ENCODE measurements at regions not wholly inside any gene's neighbourhood (a gene's known extent, or its start where the extent isn't known, plus 50 kb on each side); places are given as distances from the start of the nearest gene placed in this dataset.

DNA sequence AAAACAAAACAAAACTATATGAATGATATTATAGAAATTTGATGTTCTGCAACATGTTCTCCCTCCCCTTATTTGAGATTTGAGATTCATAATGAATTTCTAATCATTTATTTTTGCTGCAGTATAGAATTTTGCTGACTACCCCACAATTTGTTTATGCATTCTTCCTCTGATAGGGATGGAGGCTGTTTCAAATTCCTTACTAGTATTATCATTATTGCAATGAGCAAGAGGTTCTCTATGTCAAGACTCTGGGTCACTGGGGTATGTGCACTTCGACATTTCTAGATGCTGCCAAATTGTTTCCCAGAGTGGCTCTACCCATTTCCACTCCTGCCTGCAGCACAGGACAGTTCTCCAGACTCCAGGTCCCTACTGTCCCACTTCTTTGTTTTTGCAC is 54.9 kb upstream of the DAB2IP start:
- WGBS, 3 donors: 70 to 89% (median 83%) methylated on average over 1 of the region's 1 CpG

DNA sequence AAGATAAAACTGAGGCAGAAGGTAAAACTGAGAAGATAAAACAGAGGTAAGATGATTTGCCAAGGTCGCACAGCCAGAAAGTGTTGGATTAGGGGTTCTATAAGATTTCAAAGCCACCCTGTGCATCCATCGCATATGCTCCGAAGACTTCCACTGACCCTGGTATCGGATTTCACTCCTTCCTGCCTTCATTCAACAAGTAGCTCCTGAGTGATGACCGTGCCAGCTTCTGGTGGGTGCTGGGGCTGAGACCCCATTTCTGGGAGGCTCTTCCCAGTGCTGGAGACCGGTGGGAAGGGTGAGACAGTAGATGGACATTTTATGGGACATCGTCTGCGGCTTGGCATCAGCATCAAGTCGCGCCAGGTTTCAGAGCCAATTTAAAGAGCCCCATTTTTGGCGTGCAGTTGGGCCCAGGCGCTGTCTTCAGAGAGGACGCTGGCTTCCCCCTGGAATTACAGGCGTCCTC is 53.7 kb upstream of the DAB2IP start:
- no peak overlapping the region for H3K27ac ChIP-seq (ENCODE audit: low read depth, low read length)
- 43 to 73% (median 63%) methylated on average over 14 of the region's 14 CpGs for WGBS, 3 donors

More for the DNA sequence above, 54.9 kb upstream of the DAB2IP start:
- H3K27ac ChIP-seq (ENCODE audit: low read depth, low read length): no peak overlapping the region

DNA sequence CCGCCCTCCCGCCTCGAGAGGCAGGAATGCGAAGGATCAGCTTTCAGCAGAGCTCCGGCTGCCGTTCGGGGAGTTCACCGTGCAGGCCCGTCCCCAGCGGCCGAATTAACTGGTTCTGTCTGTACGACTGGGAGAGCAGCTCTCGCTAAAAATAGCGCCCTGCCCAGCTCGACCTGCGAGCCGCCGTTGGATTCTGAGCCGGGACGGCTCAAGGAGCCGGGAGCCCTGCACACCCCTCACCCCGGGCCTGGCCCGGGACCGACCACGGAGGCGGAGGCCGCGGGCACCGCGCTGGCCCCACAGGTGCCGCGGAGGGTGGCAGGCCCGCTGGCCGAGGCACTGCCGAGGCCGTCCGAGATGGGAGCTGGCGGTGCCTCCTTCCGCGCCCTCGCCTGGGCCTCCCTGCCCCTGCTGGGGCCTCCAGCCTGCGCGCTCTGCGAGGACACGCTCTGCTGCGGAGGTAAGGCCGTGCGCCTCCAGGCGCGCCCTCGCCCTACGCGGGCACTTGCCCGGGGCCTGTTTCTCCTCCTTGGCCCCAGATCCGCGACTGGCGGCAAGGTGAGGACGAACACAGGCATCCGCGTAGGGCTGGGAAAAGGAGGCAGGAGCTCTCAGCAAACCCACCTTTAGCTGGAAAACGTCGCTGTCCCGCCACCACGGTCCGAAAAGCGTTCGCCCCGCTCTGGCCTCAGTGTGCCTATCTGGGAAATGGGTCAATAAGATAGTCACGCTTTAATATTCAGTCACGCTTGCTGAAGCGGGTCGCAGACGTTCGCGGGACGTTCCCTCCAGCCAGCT is 53.1 kb upstream of the DAB2IP start:
- H3K27ac ChIP-seq (ENCODE audit: low read depth, low read length): no peak overlapping the region
- WGBS, 3 donors: 12 to 31% (median 30%) methylated on average over 70 to 76 of the region's 76 CpGs

- no peak overlapping the region for H3K27ac ChIP-seq (ENCODE audit: low read depth, low read length)
- 2 to 4% (median 3%) methylated on average over 69 to 88 of the region's 88 CpGs for WGBS, 3 donors
These were observed 52.2 kb upstream of the DAB2IP start for GRCh38 chr9:121598965-121599871.

GRCh38 chr9:121599872-121600585 is 51.4 kb upstream of the DAB2IP start:
- H3K27ac ChIP-seq (ENCODE audit: low read depth, low read length): no peak overlapping the region
- 6 to 14% (median 11%) methylated on average over 25 of the region's 25 CpGs for WGBS, 3 donors

- WGBS, 3 donors: 39 to 81% (median 52%) methylated on average over 3 of the region's 3 CpGs
- no peak overlapping the region for H3K27ac ChIP-seq (ENCODE audit: low read depth, low read length)
These were observed 50.2 kb upstream of the DAB2IP start for GRCh38 chr9:121601194-121601593.
